ENCODE measurements at regions not wholly inside any gene's neighbourhood (a gene's known extent, or its start where the extent isn't known, plus 50 kb on each side); places are given as distances from the start of the nearest gene placed in this dataset.

- Histone ChIP-seq H3K27me3 (ENCODE audit: insufficient read depth, insufficient read length) (no peaks in the 10 kb centered on the region), H3K9ac (ENCODE audit: insufficient read length, low read depth) (no peak overlapping the region), H3K9me3 (ENCODE audit: insufficient read depth, low read length) (no peaks in the 10 kb centered on the region), H3K4me1 (ENCODE audit: insufficient read depth, insufficient read length) (no peaks in the 10 kb centered on the region), H3K4me3 (ENCODE audit: insufficient read length, low read depth) (no peak overlapping the region), H3K36me3 (ENCODE audit: insufficient read depth, insufficient read length, low read length) (no peaks in the 10 kb centered on the region)
- no peak for TF ChIP-seq YY1 (IDR thresholded peaks at IDR 0.05; ENCODE audit: insufficient read depth, insufficient read length)
- no peak for TF ChIP-seq SUZ12 (IDR thresholded peaks at IDR 0.05; ENCODE audit: extremely low read depth, insufficient read depth, insufficient read length)
- no peak for TF ChIP-seq ZNF274 (IDR thresholded peaks at IDR 0.05; ENCODE audit: low read depth, low read length)
- no peak for DNase-seq (ENCODE audit: low read depth, low spot score)
Measured at GRCh38 chr4:141309874-141310273, 89.2 kb downstream of the ZNF330 start.

- no peaks in the 10 kb centered on the region for H3K36me3 ChIP-seq (ENCODE audit: insufficient read depth, insufficient read length, low read length)
- no peaks in the 10 kb centered on the region for H3K4me1 ChIP-seq (ENCODE audit: insufficient read depth, insufficient read length)
- H3K9me3 ChIP-seq (ENCODE audit: insufficient read depth, low read length), result no peaks in the 10 kb centered on the region
- no peak overlapping the region for H3K9ac ChIP-seq (ENCODE audit: insufficient read length, low read depth)
- no peaks in the 10 kb centered on the region for H3K27me3 ChIP-seq (ENCODE audit: insufficient read depth, insufficient read length)
- TF ChIP-seq ZNF274 (IDR thresholded peaks at IDR 0.05; ENCODE audit: low read depth, low read length), result no peak
- TF ChIP-seq YY1 (IDR thresholded peaks at IDR 0.05; ENCODE audit: insufficient read depth, insufficient read length), result no peak
- no peak for TF ChIP-seq SUZ12 (IDR thresholded peaks at IDR 0.05; ENCODE audit: extremely low read depth, insufficient read depth, insufficient read length)
- no peak for DNase-seq (ENCODE audit: low read depth, low spot score)
- no peak overlapping the region for H3K4me3 ChIP-seq (ENCODE audit: insufficient read length, low read depth)
Measured at GRCh38 chr4:141311246-141312204, 90.8 kb downstream of the ZNF330 start.

- Histone ChIP-seq H3K9ac (ENCODE audit: insufficient read length, low read depth) (no peak overlapping the region), H3K4me3 (ENCODE audit: insufficient read length, low read depth) (no peak overlapping the region), H3K27me3 (ENCODE audit: insufficient read depth, insufficient read length) (no peaks in the 10 kb centered on the region), H3K4me1 (ENCODE audit: insufficient read depth, insufficient read length) (no peaks in the 10 kb centered on the region), H3K9me3 (ENCODE audit: insufficient read depth, low read length) (no peaks in the 10 kb centered on the region), H3K36me3 (ENCODE audit: insufficient read depth, insufficient read length, low read length) (no peaks in the 10 kb centered on the region)
- DNase-seq (ENCODE audit: low read depth, low spot score), result no peak
- TF ChIP-seq YY1 (IDR thresholded peaks at IDR 0.05; ENCODE audit: insufficient read depth, insufficient read length), result no peak
- no peak for TF ChIP-seq ZNF274 (IDR thresholded peaks at IDR 0.05; ENCODE audit: low read depth, low read length)
- TF ChIP-seq SUZ12 (IDR thresholded peaks at IDR 0.05; ENCODE audit: extremely low read depth, insufficient read depth, insufficient read length), result no peak
Measured at GRCh38 chr4:141314627-141315026, 93.9 kb downstream of the ZNF330 start.

- no peak overlapping the region for H3K9ac ChIP-seq (ENCODE audit: insufficient read length, low read depth)
- H3K27me3 ChIP-seq (ENCODE audit: insufficient read depth, insufficient read length), result no peaks in the 10 kb centered on the region
- no peaks in the 10 kb centered on the region for H3K9me3 ChIP-seq (ENCODE audit: insufficient read depth, low read length)
- no peak for DNase-seq (ENCODE audit: low read depth, low spot score)
- no peaks in the 10 kb centered on the region for H3K36me3 ChIP-seq (ENCODE audit: insufficient read depth, insufficient read length, low read length)
- TF ChIP-seq YY1 (IDR thresholded peaks at IDR 0.05; ENCODE audit: insufficient read depth, insufficient read length) (no peak), SUZ12 (IDR thresholded peaks at IDR 0.05; ENCODE audit: extremely low read depth, insufficient read depth, insufficient read length) (no peak), ZNF274 (IDR thresholded peaks at IDR 0.05; ENCODE audit: low read depth, low read length) (no peak)
- H3K4me3 ChIP-seq (ENCODE audit: insufficient read length, low read depth), result no peak overlapping the region
- no peaks in the 10 kb centered on the region for H3K4me1 ChIP-seq (ENCODE audit: insufficient read depth, insufficient read length)
Measured at GRCh38 chr4:141328560-141329173, 108.0 kb downstream of the ZNF330 start.

GRCh38 chr4:141329174-141329569 is 108.5 kb downstream of the ZNF330 start:
- Histone ChIP-seq H3K27me3 (ENCODE audit: insufficient read depth, insufficient read length) (no peaks in the 10 kb centered on the region), H3K4me1 (ENCODE audit: insufficient read depth, insufficient read length) (no peaks in the 10 kb centered on the region), H3K36me3 (ENCODE audit: insufficient read depth, insufficient read length, low read length) (no peaks in the 10 kb centered on the region), H3K9me3 (ENCODE audit: insufficient read depth, low read length) (no peaks in the 10 kb centered on the region), H3K4me3 (ENCODE audit: insufficient read length, low read depth) (no peak overlapping the region), H3K9ac (ENCODE audit: insufficient read length, low read depth) (no peak overlapping the region)
- no peak for DNase-seq (ENCODE audit: low read depth, low spot score)
- TF ChIP-seq SUZ12 (IDR thresholded peaks at IDR 0.05; ENCODE audit: extremely low read depth, insufficient read depth, insufficient read length) (no peak), ZNF274 (IDR thresholded peaks at IDR 0.05; ENCODE audit: low read depth, low read length) (no peak), YY1 (IDR thresholded peaks at IDR 0.05; ENCODE audit: insufficient read depth, insufficient read length) (no peak)

GRCh38 chr4:141330616-141331015 is 109.9 kb downstream of the ZNF330 start:
- no peak for DNase-seq (ENCODE audit: low read depth, low spot score)
- H3K9me3 ChIP-seq (ENCODE audit: insufficient read depth, low read length), result no peaks in the 10 kb centered on the region
- no peaks in the 10 kb centered on the region for H3K36me3 ChIP-seq (ENCODE audit: insufficient read depth, insufficient read length, low read length)
- no peak overlapping the region for H3K9ac ChIP-seq (ENCODE audit: insufficient read length, low read depth)
- H3K4me1 ChIP-seq (ENCODE audit: insufficient read depth, insufficient read length), result no peaks in the 10 kb centered on the region
- no peaks in the 10 kb centered on the region for H3K27me3 ChIP-seq (ENCODE audit: insufficient read depth, insufficient read length)
- no peak overlapping the region for H3K4me3 ChIP-seq (ENCODE audit: insufficient read length, low read depth)
- TF ChIP-seq YY1 (IDR thresholded peaks at IDR 0.05; ENCODE audit: insufficient read depth, insufficient read length) (no peak), ZNF274 (IDR thresholded peaks at IDR 0.05; ENCODE audit: low read depth, low read length) (no peak), SUZ12 (IDR thresholded peaks at IDR 0.05; ENCODE audit: extremely low read depth, insufficient read depth, insufficient read length) (no peak)

Measured in NT2/D1 (cell line).